ENCODE measurements at regions not wholly inside any gene's neighbourhood (a gene's known extent, or its start where the extent isn't known, plus 50 kb on each side); places are given as distances from the start of the nearest gene placed in this dataset.

GRCh38 chr11:90343673-90344072, 120.8 kb upstream of the CHORDC1 start:
- H3K4me3 ChIP-seq (replicated peaks in 1 of 2; ENCODE audit: low read depth in 2 of 2, low read length in 2 of 2) = no peak overlapping the region
- DNase-seq (ENCODE audit: low read depth in 2 of 2) = no peak
- TF ChIP-seq CTCF (IDR thresholded peaks at IDR 0.05; ENCODE audit: low read depth, low read length) = no peak

DNA sequence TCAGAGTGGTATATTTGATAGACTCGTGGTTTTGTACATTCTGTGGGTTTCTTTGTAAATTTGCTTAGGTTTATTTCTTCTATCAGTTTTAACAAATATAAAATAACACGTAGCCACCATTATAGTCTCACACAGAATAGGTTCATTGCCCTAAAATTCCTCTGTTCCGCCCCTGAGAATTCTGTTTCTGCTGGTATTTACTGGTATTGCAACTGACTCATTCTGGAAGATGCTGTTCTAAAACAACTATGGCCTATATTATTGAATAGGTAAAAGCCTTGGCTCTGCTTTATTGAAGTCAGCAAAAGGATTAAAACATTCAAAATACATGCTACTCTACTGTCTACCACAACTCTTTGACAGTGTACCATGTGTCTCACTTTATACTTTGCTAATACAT, 119.1 kb upstream of the CHORDC1 start:
- no peak for TF ChIP-seq CTCF (IDR thresholded peaks at IDR 0.05; ENCODE audit: low read depth, low read length)
- no peak for DNase-seq (ENCODE audit: low read depth in 2 of 2)
- no peak overlapping the region for H3K4me3 ChIP-seq (replicated peaks in 1 of 2; ENCODE audit: low read depth in 2 of 2, low read length in 2 of 2)

GRCh38 chr11:90332415-90332814, 109.6 kb upstream of the CHORDC1 start:
- H3K4me3 ChIP-seq (replicated peaks in 1 of 2; ENCODE audit: low read depth in 2 of 2, low read length in 2 of 2) = no peak overlapping the region
- no peak for DNase-seq (ENCODE audit: low read depth in 2 of 2)
- no peak for TF ChIP-seq CTCF (IDR thresholded peaks at IDR 0.05; ENCODE audit: low read depth, low read length)

DNA sequence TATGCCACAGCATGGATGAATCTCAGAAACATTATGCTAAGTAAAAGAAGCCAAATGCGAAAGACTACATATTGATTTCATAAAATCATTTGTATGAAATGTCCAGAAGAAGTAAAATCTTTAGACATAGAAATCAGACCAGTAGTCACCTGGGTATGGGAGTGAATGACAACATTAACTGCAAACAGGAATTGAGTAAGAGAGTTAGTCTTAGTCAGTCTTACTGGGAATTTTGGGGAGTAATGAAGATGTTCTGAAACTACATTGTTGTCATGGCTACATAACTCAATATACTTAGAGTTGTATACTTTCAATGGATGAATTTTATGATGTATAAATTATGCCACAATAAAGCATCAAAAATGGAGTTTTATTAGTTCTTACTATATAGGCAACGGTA, 107.8 kb upstream of the CHORDC1 start:
- no peak for DNase-seq (ENCODE audit: low read depth in 2 of 2)
- no peak overlapping the region for H3K4me3 ChIP-seq (replicated peaks in 1 of 2; ENCODE audit: low read depth in 2 of 2, low read length in 2 of 2)
- no peak for TF ChIP-seq CTCF (IDR thresholded peaks at IDR 0.05; ENCODE audit: low read depth, low read length)

DNA sequence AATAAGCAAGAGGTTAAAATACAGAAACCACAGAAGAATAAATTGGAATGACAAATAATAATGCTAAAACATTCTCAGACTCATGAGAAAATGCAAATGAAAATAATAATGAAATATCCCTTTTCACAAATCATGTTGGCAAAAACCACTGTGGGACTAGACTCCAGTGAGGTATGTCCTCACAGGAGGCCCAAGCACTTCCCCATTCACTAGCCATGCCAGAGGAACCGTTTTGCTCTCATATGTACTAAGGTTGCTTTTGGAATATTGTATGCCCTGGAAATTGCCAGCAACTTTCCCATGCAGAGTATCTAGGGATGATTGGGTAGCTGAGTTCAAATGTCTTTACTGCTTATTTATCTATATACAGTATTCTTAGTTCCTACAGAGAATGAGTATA, 106.2 kb upstream of the CHORDC1 start:
- TF ChIP-seq CTCF (IDR thresholded peaks at IDR 0.05; ENCODE audit: low read depth, low read length) = no peak
- no peak overlapping the region for H3K4me3 ChIP-seq (replicated peaks in 1 of 2; ENCODE audit: low read depth in 2 of 2, low read length in 2 of 2)
- DNase-seq (ENCODE audit: low read depth in 2 of 2) = no peak

GRCh38 chr11:90326647-90327046, 103.8 kb upstream of the CHORDC1 start:
- no peak for TF ChIP-seq CTCF (IDR thresholded peaks at IDR 0.05; ENCODE audit: low read depth, low read length)
- H3K4me3 ChIP-seq (replicated peaks in 1 of 2; ENCODE audit: low read depth in 2 of 2, low read length in 2 of 2) = no peak overlapping the region
- DNase-seq (ENCODE audit: low read depth in 2 of 2) = no peak

DNA sequence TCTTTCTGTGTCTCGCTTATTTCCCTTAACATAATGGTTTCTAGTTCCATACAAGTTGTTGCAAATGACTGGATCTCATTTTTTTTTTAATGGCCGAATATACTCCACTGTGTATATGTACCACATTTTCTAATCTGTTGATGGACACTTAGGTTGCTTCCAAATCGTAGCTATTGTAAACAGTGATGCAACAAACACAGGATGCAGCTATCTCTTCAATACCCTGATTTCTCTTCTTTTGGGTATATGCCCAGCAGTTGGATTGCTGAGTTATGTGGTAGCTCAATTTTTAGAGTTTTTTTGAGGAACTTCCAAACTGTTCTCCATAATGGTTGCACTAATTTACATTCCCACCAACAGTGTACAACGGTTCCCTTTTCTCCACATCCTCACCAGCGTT, 100.4 kb upstream of the CHORDC1 start:
- TF ChIP-seq CTCF (IDR thresholded peaks at IDR 0.05; ENCODE audit: low read depth, low read length) = no peak
- no peak overlapping the region for H3K4me3 ChIP-seq (replicated peaks in 1 of 2; ENCODE audit: low read depth in 2 of 2, low read length in 2 of 2)
- DNase-seq (ENCODE audit: low read depth in 2 of 2) = no peak

All from cardiac fibroblast (primary cell).